CD14-positive monocyte (primary cell): ENCODE measurements at regions not wholly inside any gene's neighbourhood (a gene's known extent, or its start where the extent isn't known, plus 50 kb on each side); places are given as distances from the start of the nearest gene placed in this dataset.

Experiments
- DNase-seq, 3 donors: peaks; one replicate each; pipeline ENCODE4 v3.0.0-alpha.2; 2011 to 2022
- H2AFZ ChIP-seq: 2 replicates; pipeline ENCODE4 v1.6.0; 2012; ENCODE audit warnings: mild to moderate bottlenecking, low read depth, low read length, inconsistent platforms; ENCODE audit not compliant: insufficient read depth, poor library complexity, severe bottlenecking
- H3K27ac ChIP-seq, 2 donors: 1 replicate in 1 of 2; 2 replicates in 1 of 2; pipeline ENCODE4 v1.5.1; 2012 to 2013; ENCODE audit warnings: low read length in 2 of 2, control low read depth in 1 of 2, inconsistent platforms in 1 of 2, low read depth in 1 of 2, mild to moderate bottlenecking in 1 of 2
- H3K27me3 ChIP-seq, 2 donors: one replicate each; pipeline versions ENCODE4 v1.6.0 to v1.6.1; 2011 to 2013; ENCODE audit warnings: low read length in 2 of 2; ENCODE audit not compliant: control insufficient read depth in 2 of 2, insufficient read depth in 2 of 2
- H3K36me3 ChIP-seq, 2 donors: replicated peaks in 1 of 2; 1 replicate in 1 of 2; 2 replicates in 1 of 2; pipeline versions ENCODE4 v1.5.1 to v1.6.1; 2012 to 2013; ENCODE audit warnings: low read length in 2 of 2, control low read depth in 1 of 2, inconsistent platforms in 1 of 2, mild to moderate bottlenecking in 1 of 2; ENCODE audit not compliant: insufficient read depth in 2 of 2, control insufficient read depth in 1 of 2
- H3K4me1 ChIP-seq, 2 donors: 1 replicate in 1 of 2; 2 replicates in 1 of 2; pipeline versions ENCODE4 v1.5.1 to v1.6.1; 2012 to 2013; ENCODE audit warnings: low read length in 2 of 2, control low read depth in 1 of 2, inconsistent platforms in 1 of 2, mild to moderate bottlenecking in 1 of 2, moderate library complexity in 1 of 2; ENCODE audit not compliant: insufficient read depth in 2 of 2, control insufficient read depth in 1 of 2
- H3K4me2 ChIP-seq: replicated peaks from 2 replicates; pipeline ENCODE3; 2012; ENCODE audit warnings: low read length, moderate library complexity, mild to moderate bottlenecking; ENCODE audit not compliant: poor library complexity, severe bottlenecking; ENCODE audit errors: extremely low read depth
- H3K4me3 ChIP-seq, 3 experiments: fragments of 200-600 bp in 1 of 3; sonication (generic) in 1 of 3; replicated peaks in 1 of 3; 1 replicate in 2 of 3; 2 replicates in 1 of 3; pipeline ENCODE4 v1.5.1; 2011 to 2013; ENCODE audit warnings: low read length in 3 of 3, mild to moderate bottlenecking in 3 of 3, control low read depth in 2 of 3, low read depth in 2 of 3, inconsistent platforms in 1 of 3, moderate library complexity in 1 of 3
- H3K79me2 ChIP-seq: 2 replicates; pipeline ENCODE4 v1.6.0; 2012; ENCODE audit warnings: mild to moderate bottlenecking, control low read depth, inconsistent platforms, low read length, moderate library complexity; ENCODE audit not compliant: insufficient read depth
- H3K9ac ChIP-seq: 2 replicates; pipeline ENCODE4 v1.6.0; 2017; ENCODE audit warnings: low read length, mild to moderate bottlenecking; ENCODE audit not compliant: insufficient read depth, poor library complexity, severe bottlenecking
- H3K9me3 ChIP-seq, 2 donors: replicated peaks in 1 of 2; 1 replicate in 1 of 2; 2 replicates in 1 of 2; pipeline versions ENCODE4 v1.5.1 to v1.6.1; 2012 to 2013; ENCODE audit warnings: low read length in 2 of 2, control low read depth in 1 of 2; ENCODE audit not compliant: control insufficient read depth in 1 of 2, insufficient read depth in 1 of 2
- H4K20me1 ChIP-seq: 2 replicates; pipeline ENCODE4 v1.6.0; 2012; ENCODE audit warnings: mild to moderate bottlenecking, low read length, control low read depth, moderate library complexity; ENCODE audit not compliant: insufficient read depth
- H3K27ac Mint-ChIP-seq, 7 donors: one replicate each; pipeline ENCODE4 v1.8.0; 2020; ENCODE audit warnings: mild to moderate bottlenecking in 7 of 7, mixed read lengths in 7 of 7, moderate library complexity in 6 of 7, inconsistent platforms in 2 of 7
- H3K27me3 Mint-ChIP-seq, 3 donors: one replicate each; pipeline ENCODE4 v1.8.0; 2021 to 2022; ENCODE audit warnings: low read depth in 3 of 3, mild to moderate bottlenecking in 3 of 3, mixed read lengths in 3 of 3, moderate library complexity in 3 of 3, inconsistent platforms in 1 of 3
- H3K36me3 Mint-ChIP-seq, 2 donors: one replicate each; pipeline ENCODE4 v1.8.0; 2020; ENCODE audit warnings: mixed read lengths in 2 of 2, inconsistent platforms in 1 of 2, mild to moderate bottlenecking in 1 of 2
- H3K4me1 Mint-ChIP-seq: one replicate; pipeline ENCODE4 v1.8.0; 2020; ENCODE audit warnings: mild to moderate bottlenecking, mixed read lengths
- H3K4me3 Mint-ChIP-seq, 2 donors: one replicate each; pipeline ENCODE4 v1.8.0; 2020; ENCODE audit warnings: mild to moderate bottlenecking in 2 of 2, mixed read lengths in 2 of 2, moderate library complexity in 1 of 2
- H3K9me3 Mint-ChIP-seq, 7 donors: one replicate each; pipeline ENCODE4 v1.8.0; 2020 to 2022; ENCODE audit warnings: mixed read lengths in 7 of 7, mild to moderate bottlenecking in 6 of 7, moderate library complexity in 6 of 7, inconsistent platforms in 2 of 7
- WGBS: methylation state at CpG from one replicate; pipeline ENCODE4 v1.1.5; 2013; ENCODE audit warnings: missing lambda C conversion rate; ENCODE audit not compliant: insufficient coverage; 5-methylcytosine and 5-hydroxymethylcytosine counted together
- intact Hi-C, 2 donors: fragments of 100-400 bp; cut with micrococcal nuclease; formaldehyde crosslinking; loops; one replicate each; pipeline versions ENCODE4 v1.15.0 to v1.15.1; 2023
- TF ChIP-seq, protein P1 (sequence below): fragments of 200-600 bp; IDR thresholded peaks from one replicate; pipeline ENCODE4 v1.8.0; 2022; ENCODE audit warnings: antibody characterized with exemption, mild to moderate bottlenecking

DNA sequence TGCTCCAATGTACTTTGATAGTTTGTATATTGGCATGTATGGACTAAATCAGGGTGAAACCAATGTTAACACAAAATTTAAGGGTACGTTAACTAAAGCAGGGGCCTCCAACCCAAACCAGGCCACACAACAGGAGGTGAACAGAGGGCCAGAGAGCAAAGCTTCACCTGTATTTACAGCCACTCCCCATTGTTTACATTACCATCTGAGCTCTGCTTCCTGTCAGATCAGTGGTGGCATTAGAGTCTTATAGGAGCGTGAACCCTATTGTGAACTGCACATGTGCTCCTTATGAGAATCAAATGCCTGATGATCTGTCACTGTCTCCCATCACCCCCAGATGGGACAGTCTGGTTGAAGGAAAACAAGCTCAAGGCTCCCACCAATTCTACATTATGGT lies 62.0 kb upstream of the SCIN start:
- Mint-ChIP-seq H3K36me3 (no peaks in the 10 kb centered on the region), H3K4me1 (no peaks in the 10 kb centered on the region), H3K27ac (no peak overlapping the region), H3K27me3 (peaks cover 0 to 2% (median 0%) of the 10 kb centered on the region in 3 donors), H3K4me3 (no peak overlapping the region), H3K9me3 (peaks cover 0 to 3% (median 0%) of the 10 kb centered on the region in 7 donors)
- no peak overlapping the region for H3K4me2 ChIP-seq
- H4K20me1 ChIP-seq = no peaks in the 10 kb centered on the region
- H3K27ac ChIP-seq = no peak overlapping the region
- WGBS = no CpG with 5 or more reads among the region's 2 CpGs
- no peak overlapping the region for H3K9ac ChIP-seq
- H3K36me3 ChIP-seq = no peaks in the 10 kb centered on the region
- no peak overlapping the region for H2AFZ ChIP-seq
- H3K4me3 ChIP-seq = no peak overlapping the region
- H3K9me3 ChIP-seq = no peaks in the 10 kb centered on the region
- no peaks in the 10 kb centered on the region for H3K27me3 ChIP-seq
- DNase-seq = no peak
- H3K4me1 ChIP-seq = no peaks in the 10 kb centered on the region
- intact Hi-C loops = no loop called here
- no peaks in the 10 kb centered on the region for H3K79me2 ChIP-seq
- TF ChIP-seq, protein P1, sequence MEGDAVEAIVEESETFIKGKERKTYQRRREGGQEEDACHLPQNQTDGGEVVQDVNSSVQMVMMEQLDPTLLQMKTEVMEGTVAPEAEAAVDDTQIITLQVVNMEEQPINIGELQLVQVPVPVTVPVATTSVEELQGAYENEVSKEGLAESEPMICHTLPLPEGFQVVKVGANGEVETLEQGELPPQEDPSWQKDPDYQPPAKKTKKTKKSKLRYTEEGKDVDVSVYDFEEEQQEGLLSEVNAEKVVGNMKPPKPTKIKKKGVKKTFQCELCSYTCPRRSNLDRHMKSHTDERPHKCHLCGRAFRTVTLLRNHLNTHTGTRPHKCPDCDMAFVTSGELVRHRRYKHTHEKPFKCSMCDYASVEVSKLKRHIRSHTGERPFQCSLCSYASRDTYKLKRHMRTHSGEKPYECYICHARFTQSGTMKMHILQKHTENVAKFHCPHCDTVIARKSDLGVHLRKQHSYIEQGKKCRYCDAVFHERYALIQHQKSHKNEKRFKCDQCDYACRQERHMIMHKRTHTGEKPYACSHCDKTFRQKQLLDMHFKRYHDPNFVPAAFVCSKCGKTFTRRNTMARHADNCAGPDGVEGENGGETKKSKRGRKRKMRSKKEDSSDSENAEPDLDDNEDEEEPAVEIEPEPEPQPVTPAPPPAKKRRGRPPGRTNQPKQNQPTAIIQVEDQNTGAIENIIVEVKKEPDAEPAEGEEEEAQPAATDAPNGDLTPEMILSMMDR = no peak

DNA sequence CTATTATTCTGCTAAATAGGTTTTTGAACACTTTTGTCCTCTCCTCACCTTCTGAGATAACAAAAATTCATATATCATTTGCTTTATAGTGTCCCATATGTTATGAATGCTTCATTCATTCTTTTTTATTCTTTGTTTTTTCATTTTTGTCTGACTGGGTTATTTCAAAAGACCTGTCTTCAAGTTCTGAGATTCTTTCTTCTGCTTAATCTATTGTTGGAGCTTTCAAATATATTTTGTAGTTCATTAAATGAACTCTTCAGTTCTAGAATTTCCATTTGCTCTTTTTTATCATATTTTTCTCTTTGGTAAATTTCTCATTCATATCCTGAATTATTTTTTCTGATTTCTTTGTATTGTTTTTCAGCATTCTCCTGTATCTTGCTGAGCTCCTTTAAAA lies 53.1 kb upstream of the SCIN start:
- TF ChIP-seq, protein P1 = no peak
- Mint-ChIP-seq H3K27me3 (peaks cover 0 to 2% (median 1%) of the 10 kb centered on the region in 3 donors), H3K36me3 (no peaks in the 10 kb centered on the region), H3K27ac (no peak overlapping the region), H3K4me3 (no peak overlapping the region), H3K9me3 (peaks cover 10 to 24% (median 22%) of the 10 kb centered on the region in 7 donors), H3K4me1 (no peaks in the 10 kb centered on the region)
- Histone ChIP-seq H3K4me2 (no peak overlapping the region), H3K27ac (no peak overlapping the region), H4K20me1 (no peaks in the 10 kb centered on the region), H3K9me3 (peaks cover 5 to 17% of the 10 kb centered on the region in 2 donors), H3K9ac (no peak overlapping the region), H3K79me2 (no peaks in the 10 kb centered on the region), H3K36me3 (no peaks in the 10 kb centered on the region), H3K4me3 (no peak overlapping the region), H3K4me1 (no peaks in the 10 kb centered on the region), H2AFZ (no peak overlapping the region), H3K27me3 (no peaks in the 10 kb centered on the region)
- no peak for DNase-seq
- intact Hi-C loops = loop anchor here in 1 of 2 donors (10.0 kb wide), 1 partner anchor 747 kb away; no protein-coding TSS in a partner anchor
